Cardiac muscle cell (in vitro differentiated cells and primary cell): ENCODE measurements at regions not wholly inside any gene's neighbourhood (a gene's known extent, or its start where the extent isn't known, plus 50 kb on each side); places are given as distances from the start of the nearest gene placed in this dataset.

ENCODE experiments used
- DNase-seq, 2 donors: peaks; one replicate each; pipeline versions ENCODE4 v3.0.0 to v3.0.0-alpha.2; 2010 to 2017; ENCODE audit warnings: low read depth in 1 of 2, low spot score in 1 of 2
- H3K27ac ChIP-seq: fragments of 200-600 bp; sonication (generic); 2 replicates; pipeline ENCODE4 v1.5.1; 2016
- H3K27me3 ChIP-seq: fragments of 200-600 bp; sonication (generic); 2 replicates; pipeline ENCODE4 v1.6.0; 2016; ENCODE audit warnings: control low read depth
- H3K36me3 ChIP-seq: fragments of 200-600 bp; sonication (generic); 2 replicates; pipeline ENCODE4 v1.5.1; 2016; ENCODE audit warnings: control low read depth
- H3K4me1 ChIP-seq: fragments of 200-600 bp; sonication (generic); 2 replicates; pipeline ENCODE4 v1.8.1; 2017; ENCODE audit warnings: low read depth, mild to moderate bottlenecking, mixed run types
- H3K4me3 ChIP-seq: fragments of 200-600 bp; sonication (generic); 2 replicates; pipeline ENCODE4 v1.5.1; 2016; ENCODE audit warnings: mild to moderate bottlenecking
- H3K9me3 ChIP-seq: fragments of 200-600 bp; sonication (generic); 2 replicates; pipeline ENCODE4 v1.5.1; 2017; ENCODE audit warnings: low read depth, mild to moderate bottlenecking, control low read depth
- TF ChIP-seq, protein P1 (sequence below): IDR thresholded peaks from 2 replicates; pipeline ENCODE4 v1.5.1; 2012; ENCODE audit warnings: low read depth, mild to moderate bottlenecking, low read length

DNA sequence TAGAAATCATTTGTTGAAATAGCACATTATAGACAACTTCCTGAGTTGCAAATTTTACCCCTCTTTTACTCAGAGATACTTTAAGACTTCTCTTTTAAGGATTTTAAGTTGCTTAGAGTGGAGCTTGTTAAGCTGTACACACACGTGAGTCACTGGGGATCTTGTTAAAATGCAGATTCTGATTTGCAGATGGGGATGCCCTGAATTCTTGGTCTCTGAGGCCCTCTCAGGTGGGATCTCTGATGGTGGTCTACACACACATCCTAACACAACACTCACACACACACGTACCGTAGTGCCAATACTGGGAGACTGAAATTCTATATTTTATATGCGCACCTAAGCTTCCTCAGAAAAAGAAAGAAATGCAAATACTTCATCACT, 788.3 kb downstream of the UQCRFS1 start:
- Histone ChIP-seq H3K27ac (no peak overlapping the region), H3K36me3 (no peaks in the 10 kb centered on the region), H3K4me1 (no peaks in the 10 kb centered on the region), H3K27me3 (no peaks in the 10 kb centered on the region), H3K4me3 (no peak overlapping the region), H3K9me3 (no peaks in the 10 kb centered on the region)
- TF ChIP-seq, protein P1, sequence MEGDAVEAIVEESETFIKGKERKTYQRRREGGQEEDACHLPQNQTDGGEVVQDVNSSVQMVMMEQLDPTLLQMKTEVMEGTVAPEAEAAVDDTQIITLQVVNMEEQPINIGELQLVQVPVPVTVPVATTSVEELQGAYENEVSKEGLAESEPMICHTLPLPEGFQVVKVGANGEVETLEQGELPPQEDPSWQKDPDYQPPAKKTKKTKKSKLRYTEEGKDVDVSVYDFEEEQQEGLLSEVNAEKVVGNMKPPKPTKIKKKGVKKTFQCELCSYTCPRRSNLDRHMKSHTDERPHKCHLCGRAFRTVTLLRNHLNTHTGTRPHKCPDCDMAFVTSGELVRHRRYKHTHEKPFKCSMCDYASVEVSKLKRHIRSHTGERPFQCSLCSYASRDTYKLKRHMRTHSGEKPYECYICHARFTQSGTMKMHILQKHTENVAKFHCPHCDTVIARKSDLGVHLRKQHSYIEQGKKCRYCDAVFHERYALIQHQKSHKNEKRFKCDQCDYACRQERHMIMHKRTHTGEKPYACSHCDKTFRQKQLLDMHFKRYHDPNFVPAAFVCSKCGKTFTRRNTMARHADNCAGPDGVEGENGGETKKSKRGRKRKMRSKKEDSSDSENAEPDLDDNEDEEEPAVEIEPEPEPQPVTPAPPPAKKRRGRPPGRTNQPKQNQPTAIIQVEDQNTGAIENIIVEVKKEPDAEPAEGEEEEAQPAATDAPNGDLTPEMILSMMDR = no peak
- no peak for DNase-seq

DNA sequence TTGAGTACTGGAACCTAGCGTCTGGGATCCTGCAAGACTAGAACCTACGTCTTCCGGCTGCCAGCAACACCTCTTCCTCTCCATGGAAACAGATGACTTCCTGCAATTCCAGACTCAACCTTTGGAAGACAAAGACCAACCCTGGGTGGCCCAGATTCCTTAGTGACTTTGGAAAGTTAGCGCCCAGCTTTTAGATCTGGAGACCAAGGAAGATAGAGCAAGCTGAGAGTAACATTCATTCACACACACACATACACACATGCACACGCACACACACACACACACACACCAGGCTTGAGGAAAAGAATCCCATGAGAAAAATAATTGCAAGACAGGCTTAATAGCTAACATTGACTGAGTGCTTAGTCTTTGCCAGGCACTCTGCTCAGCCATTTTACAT, 788.9 kb downstream of the UQCRFS1 start:
- Histone ChIP-seq H3K27me3 (no peaks in the 10 kb centered on the region), H3K36me3 (no peaks in the 10 kb centered on the region), H3K27ac (no peak overlapping the region), H3K4me3 (no peak overlapping the region), H3K4me1 (no peaks in the 10 kb centered on the region), H3K9me3 (no peaks in the 10 kb centered on the region)
- DNase-seq = no peak
- TF ChIP-seq, protein P1 = no peak

DNA sequence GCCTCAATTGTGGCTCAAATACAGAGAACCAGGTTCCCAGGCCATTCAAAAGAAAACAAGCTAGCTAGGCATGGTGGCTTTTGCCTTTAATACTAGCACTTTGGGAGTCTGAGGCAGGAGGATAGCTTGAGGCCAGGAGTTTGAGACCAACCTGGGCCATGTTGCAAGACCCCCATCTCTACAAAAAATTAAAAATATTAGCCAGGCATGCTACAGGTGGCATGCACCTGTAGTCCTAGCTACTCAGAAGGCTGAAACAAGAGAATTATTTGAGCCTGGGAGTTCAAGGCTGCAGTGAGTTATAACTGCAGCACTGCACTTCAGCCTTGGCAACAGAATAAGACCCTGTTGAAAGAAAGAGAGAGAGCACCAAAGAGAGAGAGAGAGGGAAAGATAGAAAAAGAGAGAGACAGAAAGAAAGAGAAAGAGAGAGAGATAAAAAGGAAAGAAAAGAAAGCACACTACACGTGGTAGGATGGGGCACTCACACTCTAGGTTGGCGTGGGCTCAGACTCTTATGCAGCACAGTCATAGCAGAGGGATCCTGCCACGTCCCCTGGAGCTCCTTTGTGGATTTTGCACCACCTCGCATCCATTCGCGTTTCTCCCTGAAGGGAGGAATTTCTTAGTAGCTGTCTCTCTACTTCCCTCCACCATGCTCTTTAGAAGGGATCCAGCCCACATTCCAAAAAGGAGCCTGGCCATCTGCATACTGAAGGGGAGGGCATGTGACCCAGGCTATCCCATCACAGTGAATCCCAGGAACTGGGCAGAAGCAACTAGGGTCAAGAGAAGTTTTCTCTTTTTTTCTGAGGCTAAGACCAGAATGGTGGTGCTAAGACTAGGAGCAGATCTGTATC, 789.9 kb downstream of the UQCRFS1 start:
- Histone ChIP-seq H3K27ac (no peak overlapping the region), H3K36me3 (no peaks in the 10 kb centered on the region), H3K4me3 (no peak overlapping the region), H3K27me3 (no peaks in the 10 kb centered on the region), H3K4me1 (no peaks in the 10 kb centered on the region), H3K9me3 (no peaks in the 10 kb centered on the region)
- no peak for DNase-seq
- TF ChIP-seq, protein P1 = no peak

DNA sequence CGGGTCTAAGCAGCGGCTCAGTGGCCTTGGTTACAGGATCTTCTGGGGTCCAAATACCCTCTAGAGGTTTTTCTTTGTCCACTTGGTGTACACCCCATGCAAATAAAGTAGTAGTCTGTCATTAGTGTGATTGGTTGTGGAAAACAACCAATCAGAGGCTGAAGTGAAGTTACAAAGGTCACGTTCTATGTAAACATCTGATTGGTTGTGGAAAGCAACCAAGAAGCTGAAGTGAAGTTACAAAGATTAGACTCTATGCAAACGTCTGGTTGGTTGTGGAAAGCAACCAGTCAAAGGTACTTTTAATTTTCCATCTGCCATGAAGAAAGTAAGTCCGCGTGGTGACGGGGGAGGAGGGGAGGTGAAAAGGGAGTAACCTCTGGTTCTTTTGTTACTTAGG, 790.9 kb downstream of the UQCRFS1 start:
- Histone ChIP-seq H3K27ac (no peak overlapping the region), H3K4me3 (no peak overlapping the region), H3K4me1 (no peaks in the 10 kb centered on the region), H3K9me3 (no peaks in the 10 kb centered on the region), H3K36me3 (no peaks in the 10 kb centered on the region), H3K27me3 (no peaks in the 10 kb centered on the region)
- TF ChIP-seq, protein P1 = no peak
- no peak for DNase-seq

DNA sequence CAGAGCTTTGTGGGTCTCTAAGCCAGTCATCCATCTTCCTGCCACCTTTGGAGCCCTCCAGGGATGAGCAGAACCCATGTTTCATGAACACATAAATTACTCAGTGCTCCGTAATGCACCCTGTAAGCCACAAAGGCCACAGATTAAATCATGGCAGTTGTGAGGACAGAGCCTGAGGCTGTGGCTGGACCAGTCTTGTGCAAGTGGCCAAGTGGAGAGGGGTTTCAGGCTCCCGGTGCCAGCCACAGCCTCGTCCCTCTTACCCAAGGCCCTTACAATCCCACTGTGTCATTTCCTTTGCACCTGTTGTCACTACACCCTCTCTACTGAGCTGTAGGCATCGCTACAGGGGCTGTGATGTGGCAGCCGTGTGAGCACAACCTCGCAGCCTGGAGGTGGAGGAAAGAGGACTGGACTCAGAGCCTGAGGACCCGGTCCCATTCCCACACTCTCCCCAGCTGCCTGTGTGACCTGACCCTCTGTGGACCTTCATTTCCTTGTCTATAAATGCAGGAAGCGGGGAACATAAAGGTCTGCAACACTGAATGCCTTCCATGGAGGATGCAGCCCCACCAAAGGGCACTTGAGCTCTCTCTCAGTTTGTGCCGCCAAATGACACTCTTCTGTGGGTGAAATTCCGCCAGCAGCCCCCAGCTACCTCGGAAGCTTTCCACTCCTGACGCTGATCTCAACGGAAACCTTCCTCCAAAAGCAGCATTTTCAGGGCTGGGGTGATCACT, 792.0 kb downstream of the UQCRFS1 start:
- Histone ChIP-seq H3K4me3 (no peak overlapping the region), H3K9me3 (no peaks in the 10 kb centered on the region), H3K27ac (no peak overlapping the region), H3K4me1 (no peaks in the 10 kb centered on the region), H3K36me3 (no peaks in the 10 kb centered on the region), H3K27me3 (no peaks in the 10 kb centered on the region)
- no peak for DNase-seq
- TF ChIP-seq, protein P1 = no peak
